ENCODE measurements at regions not wholly inside any gene's neighbourhood (a gene's known extent, or its start where the extent isn't known, plus 50 kb on each side); places are given as distances from the start of the nearest gene placed in this dataset.

DNA sequence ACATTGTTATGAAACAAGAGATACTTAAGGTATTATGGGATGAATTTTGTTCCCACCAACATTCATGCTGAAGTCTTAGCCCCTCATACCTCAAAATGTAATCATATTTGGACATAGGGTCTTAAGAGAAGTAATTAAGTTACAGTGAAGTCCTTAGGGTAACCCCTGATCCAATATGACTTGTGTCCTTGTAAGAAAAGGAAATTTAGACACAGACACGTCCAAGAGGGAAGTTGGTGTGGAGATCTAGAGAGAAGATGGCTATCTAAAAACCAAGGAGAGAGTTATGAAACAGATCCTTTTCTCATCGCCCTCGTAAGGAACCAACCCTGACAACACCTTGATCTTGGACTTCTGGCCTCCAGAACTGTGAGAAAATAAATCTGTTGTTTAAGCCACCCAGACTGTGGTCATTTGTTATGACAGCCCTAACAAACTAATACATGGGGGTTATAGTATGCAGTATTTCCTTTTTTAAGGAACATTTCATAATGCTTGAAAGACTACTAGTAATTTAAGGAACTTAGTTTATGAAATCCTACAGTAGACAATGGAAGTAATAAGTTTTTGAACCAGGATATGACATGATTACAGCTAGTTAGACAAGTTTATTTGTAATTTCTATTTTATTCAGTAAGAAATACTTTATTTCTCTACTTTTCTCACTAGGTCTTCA lies 875.5 kb upstream of the ADGRL2 start:
- H3K27ac Mint-ChIP-seq = no peak overlapping the region
- H3K9me3 Mint-ChIP-seq = peaks cover 0 to 16% (median 9%) of the 10 kb centered on the region in 7 donors
- ATAC-seq (ENCODE audit: low read depth in 2 of 2) (no peak), DNase-seq (no peak)
- Histone ChIP-seq H3K9me3 (ENCODE audit: control insufficient read depth in 2 of 2, low read length in 2 of 2) (peaks cover 4 to 6% of the 10 kb centered on the region in 2 experiments), H3K36me3 (ENCODE audit: control insufficient read depth, insufficient read depth, low read length) (no peaks in the 10 kb centered on the region), H3K4me1 (ENCODE audit: control insufficient read depth, insufficient read depth, low read length, poor library complexity, severe bottlenecking) (no peaks in the 10 kb centered on the region), H3K4me3 (ENCODE audit: low read depth, low read length) (no peak overlapping the region), H3K27ac (ENCODE audit: insufficient read depth, low read length, poor library complexity, severe bottlenecking) (no peak overlapping the region), H3K27me3 (ENCODE audit: control insufficient read depth, insufficient read depth, low read length) (no peaks in the 10 kb centered on the region)
- H3K27me3 Mint-ChIP-seq = no peaks in the 10 kb centered on the region
- H3K4me1 Mint-ChIP-seq = no peaks in the 10 kb centered on the region
- no peak overlapping the region for H3K4me3 Mint-ChIP-seq
- H3K36me3 Mint-ChIP-seq = no peaks in the 10 kb centered on the region

DNA sequence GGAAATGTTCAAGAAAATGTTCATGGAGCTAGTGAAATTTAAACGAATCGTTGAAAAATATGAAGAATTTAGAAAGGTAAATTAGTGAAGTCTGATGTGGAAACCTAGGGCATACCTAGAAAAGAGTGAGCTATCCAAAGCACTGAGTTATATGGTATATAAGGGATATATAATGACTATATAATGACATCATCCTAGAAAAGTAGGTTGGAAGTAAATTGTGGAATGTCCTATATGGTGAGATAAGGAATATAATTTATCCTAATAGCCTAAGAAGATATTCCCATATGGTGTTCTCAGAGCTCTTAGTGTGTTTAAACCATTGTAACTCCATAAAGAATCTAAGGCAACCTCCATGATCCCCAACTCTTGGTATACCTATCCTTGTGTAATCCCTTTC lies 876.4 kb upstream of the ADGRL2 start:
- Histone ChIP-seq H3K9me3 (ENCODE audit: control insufficient read depth in 2 of 2, low read length in 2 of 2) (no peaks in the 10 kb centered on the region), H3K4me1 (ENCODE audit: control insufficient read depth, insufficient read depth, low read length, poor library complexity, severe bottlenecking) (no peaks in the 10 kb centered on the region), H3K4me3 (ENCODE audit: low read depth, low read length) (no peak overlapping the region), H3K27me3 (ENCODE audit: control insufficient read depth, insufficient read depth, low read length) (no peaks in the 10 kb centered on the region), H3K27ac (ENCODE audit: insufficient read depth, low read length, poor library complexity, severe bottlenecking) (no peak overlapping the region), H3K36me3 (ENCODE audit: control insufficient read depth, insufficient read depth, low read length) (no peaks in the 10 kb centered on the region)
- DNase-seq (no peak), ATAC-seq (ENCODE audit: low read depth in 2 of 2) (no peak)
- no peaks in the 10 kb centered on the region for H3K27me3 Mint-ChIP-seq
- no peak overlapping the region for H3K4me3 Mint-ChIP-seq
- peaks cover 0 to 25% (median 9%) of the 10 kb centered on the region in 7 donors for H3K9me3 Mint-ChIP-seq
- H3K27ac Mint-ChIP-seq = no peak overlapping the region
- no peaks in the 10 kb centered on the region for H3K36me3 Mint-ChIP-seq
- no peaks in the 10 kb centered on the region for H3K4me1 Mint-ChIP-seq

DNA sequence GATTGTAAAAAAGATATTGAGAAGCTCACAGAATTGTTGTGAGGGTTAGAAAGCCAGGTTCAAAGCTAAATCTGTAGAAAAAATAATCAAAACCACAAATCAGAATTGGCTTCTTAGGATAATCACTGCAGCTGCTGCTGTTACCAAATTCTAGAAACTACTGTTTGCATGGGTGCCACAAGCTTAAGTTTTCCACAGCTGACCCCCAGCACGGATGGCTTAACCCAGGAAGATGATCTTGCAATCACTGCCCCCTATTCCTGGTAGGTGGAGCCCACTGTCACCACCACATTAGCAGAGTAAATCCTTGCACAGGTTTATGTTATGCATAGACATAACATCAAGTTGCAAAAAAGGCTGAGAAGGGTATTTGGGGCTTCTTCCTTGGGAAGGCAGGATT lies 877.8 kb upstream of the ADGRL2 start:
- H3K9me3 ChIP-seq (ENCODE audit: control insufficient read depth in 2 of 2, low read length in 2 of 2) = peaks cover 0 to 3% of the 10 kb centered on the region in 2 experiments
- Mint-ChIP-seq H3K27me3 (no peaks in the 10 kb centered on the region), H3K27ac (no peak overlapping the region), H3K36me3 (no peaks in the 10 kb centered on the region), H3K4me1 (no peaks in the 10 kb centered on the region), H3K4me3 (no peak overlapping the region), H3K9me3 (peaks cover 0 to 25% (median 9%) of the 10 kb centered on the region in 7 donors)
- no peak overlapping the region for H3K4me3 ChIP-seq (ENCODE audit: low read depth, low read length)
- no peak overlapping the region for H3K27ac ChIP-seq (ENCODE audit: insufficient read depth, low read length, poor library complexity, severe bottlenecking)
- no peaks in the 10 kb centered on the region for H3K27me3 ChIP-seq (ENCODE audit: control insufficient read depth, insufficient read depth, low read length)
- ATAC-seq (ENCODE audit: low read depth in 2 of 2) (no peak), DNase-seq (no peak)
- no peaks in the 10 kb centered on the region for H3K36me3 ChIP-seq (ENCODE audit: control insufficient read depth, insufficient read depth, low read length)
- no peaks in the 10 kb centered on the region for H3K4me1 ChIP-seq (ENCODE audit: control insufficient read depth, insufficient read depth, low read length, poor library complexity, severe bottlenecking)

DNA sequence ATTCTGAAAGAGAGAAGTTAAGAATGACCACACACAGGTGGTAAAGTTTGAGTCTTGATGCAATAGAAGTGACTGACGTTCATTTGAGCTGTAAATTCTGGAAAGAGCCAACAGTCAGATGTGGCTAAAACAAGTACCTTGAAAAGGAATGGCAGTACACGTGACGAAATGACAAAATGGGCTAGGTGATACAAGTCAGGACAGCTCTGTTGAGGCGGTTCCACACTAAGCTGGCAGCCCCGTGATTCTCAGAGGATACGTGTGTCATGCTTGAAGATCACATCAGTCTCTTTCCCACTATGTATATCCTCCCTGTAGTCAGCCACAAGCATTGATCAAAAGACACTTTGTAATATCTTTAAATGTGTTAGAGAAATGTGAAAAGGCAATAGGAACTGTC lies 881.3 kb upstream of the ADGRL2 start:
- Mint-ChIP-seq H3K27ac (no peak overlapping the region), H3K36me3 (no peaks in the 10 kb centered on the region), H3K9me3 (peaks cover 1 to 19% (median 5%) of the 10 kb centered on the region in 7 donors), H3K27me3 (no peaks in the 10 kb centered on the region), H3K4me1 (no peaks in the 10 kb centered on the region), H3K4me3 (no peak overlapping the region)
- Histone ChIP-seq H3K4me1 (ENCODE audit: control insufficient read depth, insufficient read depth, low read length, poor library complexity, severe bottlenecking) (no peaks in the 10 kb centered on the region), H3K27me3 (ENCODE audit: control insufficient read depth, insufficient read depth, low read length) (no peaks in the 10 kb centered on the region), H3K9me3 (ENCODE audit: control insufficient read depth in 2 of 2, low read length in 2 of 2) (peaks cover 0 to 3% of the 10 kb centered on the region in 2 experiments), H3K27ac (ENCODE audit: insufficient read depth, low read length, poor library complexity, severe bottlenecking) (no peak overlapping the region), H3K36me3 (ENCODE audit: control insufficient read depth, insufficient read depth, low read length) (no peaks in the 10 kb centered on the region), H3K4me3 (ENCODE audit: low read depth, low read length) (no peak overlapping the region)
- ATAC-seq (ENCODE audit: low read depth in 2 of 2) (no peak), DNase-seq (no peak)

DNA sequence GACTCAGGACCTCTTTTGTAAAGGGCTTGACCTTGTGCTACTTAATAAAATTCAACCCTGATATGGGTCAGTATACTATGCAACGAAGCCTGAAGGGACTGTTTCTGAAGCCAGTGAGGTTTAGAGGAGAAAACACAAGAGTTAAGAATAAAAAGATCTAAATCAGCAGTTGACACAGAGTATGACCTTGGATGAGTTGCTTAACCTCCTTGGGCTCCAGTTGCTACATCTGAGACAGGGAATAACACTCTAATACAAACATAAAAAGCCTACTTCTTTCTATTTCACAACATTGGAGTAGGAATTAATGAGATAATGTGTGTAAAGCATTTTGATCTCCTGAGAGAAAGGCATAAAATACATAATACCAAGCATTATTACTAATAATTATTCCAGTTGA lies 882.4 kb upstream of the ADGRL2 start:
- Mint-ChIP-seq H3K9me3 (peaks cover 3 to 16% (median 5%) of the 10 kb centered on the region in 7 donors), H3K4me1 (no peaks in the 10 kb centered on the region), H3K36me3 (no peaks in the 10 kb centered on the region), H3K4me3 (no peak overlapping the region), H3K27ac (no peak overlapping the region), H3K27me3 (no peaks in the 10 kb centered on the region)
- Histone ChIP-seq H3K36me3 (ENCODE audit: control insufficient read depth, insufficient read depth, low read length) (no peaks in the 10 kb centered on the region), H3K4me1 (ENCODE audit: control insufficient read depth, insufficient read depth, low read length, poor library complexity, severe bottlenecking) (no peaks in the 10 kb centered on the region), H3K4me3 (ENCODE audit: low read depth, low read length) (no peak overlapping the region), H3K27ac (ENCODE audit: insufficient read depth, low read length, poor library complexity, severe bottlenecking) (no peak overlapping the region), H3K27me3 (ENCODE audit: control insufficient read depth, insufficient read depth, low read length) (no peaks in the 10 kb centered on the region), H3K9me3 (ENCODE audit: control insufficient read depth in 2 of 2, low read length in 2 of 2) (peaks cover 0 to 3% of the 10 kb centered on the region in 2 experiments)
- ATAC-seq (ENCODE audit: low read depth in 2 of 2) (no peak), DNase-seq (no peak)

DNA sequence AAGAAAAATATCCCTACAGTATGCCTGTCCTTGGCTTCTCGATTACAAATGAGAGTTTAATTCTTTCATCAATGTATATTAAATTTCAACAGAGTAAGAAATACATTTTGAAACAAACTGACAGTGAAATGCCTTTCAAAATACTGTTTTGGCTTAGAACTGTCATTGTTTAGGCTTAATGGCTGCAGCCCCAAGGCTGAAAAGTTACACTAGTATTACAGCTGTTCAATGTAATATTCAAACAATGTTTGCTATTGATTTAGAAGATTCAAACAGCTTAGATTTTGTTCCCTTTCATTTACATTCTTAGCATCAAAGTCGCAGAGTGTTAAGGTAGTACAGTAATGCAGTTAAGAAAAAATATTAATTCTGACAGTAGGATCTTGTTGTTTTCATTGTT lies 882.9 kb upstream of the ADGRL2 start:
- DNase-seq = no peak
- no peaks in the 10 kb centered on the region for H3K27me3 Mint-ChIP-seq
- H3K36me3 ChIP-seq (ENCODE audit: control insufficient read depth, insufficient read depth, low read length) = no peaks in the 10 kb centered on the region
- H3K9me3 ChIP-seq (ENCODE audit: control insufficient read depth in 2 of 2, low read length in 2 of 2) = peaks cover 0 to 3% of the 10 kb centered on the region in 2 experiments
- H3K27ac Mint-ChIP-seq = no peak overlapping the region
- no peaks in the 10 kb centered on the region for H3K4me1 ChIP-seq (ENCODE audit: control insufficient read depth, insufficient read depth, low read length, poor library complexity, severe bottlenecking)
- H3K27me3 ChIP-seq (ENCODE audit: control insufficient read depth, insufficient read depth, low read length) = no peaks in the 10 kb centered on the region
- ATAC-seq (ENCODE audit: low read depth in 2 of 2) = no peak
- H3K9me3 Mint-ChIP-seq = peaks cover 3 to 12% (median 5%) of the 10 kb centered on the region in 7 donors
- no peaks in the 10 kb centered on the region for H3K36me3 Mint-ChIP-seq
- no peak overlapping the region for H3K4me3 Mint-ChIP-seq
- H3K4me3 ChIP-seq (ENCODE audit: low read depth, low read length) = no peak overlapping the region
- no peak overlapping the region for H3K27ac ChIP-seq (ENCODE audit: insufficient read depth, low read length, poor library complexity, severe bottlenecking)
- H3K4me1 Mint-ChIP-seq = no peaks in the 10 kb centered on the region

DNA sequence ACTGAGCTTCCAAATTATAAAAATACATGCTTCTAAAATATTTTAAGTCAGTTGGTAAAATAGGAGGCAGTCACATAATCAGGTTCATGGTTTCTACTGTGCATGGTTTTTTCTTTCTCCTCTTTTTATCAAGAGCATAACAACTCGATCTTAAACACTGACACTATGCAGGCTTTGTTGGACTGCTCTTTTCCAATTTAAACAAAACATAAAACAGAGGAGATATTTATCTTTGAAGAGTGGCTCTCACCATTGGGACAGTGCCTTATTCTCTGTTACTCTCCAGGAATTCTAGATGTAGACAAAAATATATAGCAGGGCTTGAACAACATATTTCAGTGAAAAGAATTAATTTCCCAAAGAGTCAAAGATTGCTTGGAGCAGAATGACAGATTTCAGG lies 883.5 kb upstream of the ADGRL2 start:
- no peak overlapping the region for H3K27ac Mint-ChIP-seq
- Histone ChIP-seq H3K4me3 (ENCODE audit: low read depth, low read length) (no peak overlapping the region), H3K4me1 (ENCODE audit: control insufficient read depth, insufficient read depth, low read length, poor library complexity, severe bottlenecking) (no peaks in the 10 kb centered on the region), H3K27ac (ENCODE audit: insufficient read depth, low read length, poor library complexity, severe bottlenecking) (no peak overlapping the region), H3K36me3 (ENCODE audit: control insufficient read depth, insufficient read depth, low read length) (no peaks in the 10 kb centered on the region), H3K9me3 (ENCODE audit: control insufficient read depth in 2 of 2, low read length in 2 of 2) (peaks cover 0 to 3% of the 10 kb centered on the region in 2 experiments), H3K27me3 (ENCODE audit: control insufficient read depth, insufficient read depth, low read length) (no peaks in the 10 kb centered on the region)
- ATAC-seq (ENCODE audit: low read depth in 2 of 2) (no peak), DNase-seq (no peak)
- H3K9me3 Mint-ChIP-seq = peaks cover 3 to 12% (median 5%) of the 10 kb centered on the region in 7 donors
- H3K4me3 Mint-ChIP-seq = no peak overlapping the region
- H3K36me3 Mint-ChIP-seq = no peaks in the 10 kb centered on the region
- no peaks in the 10 kb centered on the region for H3K27me3 Mint-ChIP-seq
- H3K4me1 Mint-ChIP-seq = no peaks in the 10 kb centered on the region

DNA sequence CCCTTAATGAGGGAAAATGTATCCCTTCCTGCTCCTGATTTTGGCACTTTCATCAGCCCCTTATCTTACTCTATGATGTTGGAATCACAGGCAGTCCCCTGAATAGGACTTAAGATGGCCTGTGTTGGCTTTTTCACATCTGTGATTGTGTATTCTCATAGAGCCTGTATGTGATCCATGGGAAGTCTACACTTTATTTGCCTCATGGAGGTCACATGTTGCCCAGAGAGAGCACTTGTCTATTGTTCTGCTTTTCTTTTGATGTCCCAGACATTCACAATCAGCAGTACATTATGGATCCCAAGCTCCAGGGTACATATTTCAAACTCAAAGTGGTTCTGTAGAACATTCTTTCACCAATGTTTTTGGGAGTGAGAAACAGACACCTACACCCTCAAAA lies 885.2 kb upstream of the ADGRL2 start:
- no peak overlapping the region for H3K27ac Mint-ChIP-seq
- no peaks in the 10 kb centered on the region for H3K36me3 Mint-ChIP-seq
- Histone ChIP-seq H3K27me3 (ENCODE audit: control insufficient read depth, insufficient read depth, low read length) (no peaks in the 10 kb centered on the region), H3K4me1 (ENCODE audit: control insufficient read depth, insufficient read depth, low read length, poor library complexity, severe bottlenecking) (no peaks in the 10 kb centered on the region), H3K4me3 (ENCODE audit: low read depth, low read length) (no peak overlapping the region), H3K9me3 (ENCODE audit: control insufficient read depth in 2 of 2, low read length in 2 of 2) (peaks cover 0 to 3% of the 10 kb centered on the region in 2 experiments), H3K36me3 (ENCODE audit: control insufficient read depth, insufficient read depth, low read length) (no peaks in the 10 kb centered on the region), H3K27ac (ENCODE audit: insufficient read depth, low read length, poor library complexity, severe bottlenecking) (no peak overlapping the region)
- ATAC-seq (ENCODE audit: low read depth in 2 of 2) (no peak), DNase-seq (no peak)
- H3K9me3 Mint-ChIP-seq = peaks cover 6 to 20% (median 8%) of the 10 kb centered on the region in 7 donors
- no peaks in the 10 kb centered on the region for H3K4me1 Mint-ChIP-seq
- H3K4me3 Mint-ChIP-seq = no peak overlapping the region
- no peaks in the 10 kb centered on the region for H3K27me3 Mint-ChIP-seq
